H1 (cell line): ENCODE measurements at regions not wholly inside any gene's neighbourhood (a gene's known extent, or its start where the extent isn't known, plus 50 kb on each side); places are given as distances from the start of the nearest gene placed in this dataset.

ENCODE experiments used
- CTCF ChIA-PET: fragments of 300-600 bp; sonication (Branson Sonifier 250); formaldehyde crosslinking; loops from one replicate; lab custom pipeline; 2021; ENCODE audit not compliant: partially characterized antibody; lab: Charles Lee
- POLR2A ChIA-PET: fragments of 300-600 bp; sonication (Branson Sonifier 250); formaldehyde crosslinking; loops from one replicate; lab custom pipeline; 2021; ENCODE audit warnings: inconsistent platforms; ENCODE audit not compliant: partially characterized antibody; lab: Charles Lee
- DNase-seq, 2 experiments: peaks; one replicate each; pipeline versions ENCODE4 v3.0.0 to v3.0.0-alpha.2; 2010 to 2022; ENCODE audit warnings: low spot score in 2 of 2, low read depth in 1 of 2, mixed read lengths in 1 of 2
- FAIRE-seq: peaks from 2 replicates; lab custom pipeline; 2011; peaks lifted over from hg19 to GRCh38; lab: Jason Lieb, UNC
- H2AFZ ChIP-seq: 2 replicates; pipeline ENCODE4 v1.8.1; 2012; ENCODE audit warnings: low read length, inconsistent platforms
- H2AK5ac ChIP-seq: 2 replicates; pipeline ENCODE4 v1.6.1; 2013; ENCODE audit warnings: low read depth, low read length
- H2BK120ac ChIP-seq: replicated peaks from 2 replicates; pipeline ENCODE3; 2013; ENCODE audit warnings: low read depth, low read length, inconsistent platforms
- H2BK12ac ChIP-seq: 2 replicates; pipeline ENCODE4 v1.6.1; 2013; ENCODE audit warnings: low read depth, low read length
- H2BK15ac ChIP-seq: 2 replicates; pipeline ENCODE4 v1.6.1; 2013; ENCODE audit warnings: low read length
- H2BK20ac ChIP-seq: 2 replicates; pipeline ENCODE4 v1.6.1; 2013; ENCODE audit warnings: low read length
- H2BK5ac ChIP-seq: 2 replicates; pipeline ENCODE4 v1.6.1; 2013; ENCODE audit warnings: low read depth, low read length
- H3K14ac ChIP-seq: 2 replicates; pipeline ENCODE4 v1.6.1; 2013; ENCODE audit warnings: inconsistent platforms; ENCODE audit not compliant: insufficient read length
- H3K18ac ChIP-seq: 2 replicates; pipeline ENCODE4 v1.6.1; 2013; ENCODE audit warnings: low read length; ENCODE audit errors: extremely low read depth
- H3K23ac ChIP-seq: 2 replicates; pipeline ENCODE4 v1.6.1; 2013; ENCODE audit warnings: inconsistent platforms; ENCODE audit not compliant: insufficient read length
- H3K23me2 ChIP-seq: 2 replicates; pipeline ENCODE4 v1.6.1; 2013; ENCODE audit warnings: low read depth, low read length
- H3K27ac ChIP-seq: 2 replicates; pipeline ENCODE4 v1.6.1; 2011; ENCODE audit warnings: low read depth, low read length, inconsistent platforms
- H3K27me3 ChIP-seq, 4 experiments: replicated peaks in 1 of 4; 1 replicate in 1 of 4; 2 replicates in 3 of 4; pipeline versions ENCODE4 v1.6.1 to v1.8.1; 2011 to 2013; ENCODE audit warnings: low read length in 3 of 4, mild to moderate bottlenecking in 3 of 4, inconsistent platforms in 2 of 4, mixed read lengths in 2 of 4, moderate library complexity in 1 of 4; ENCODE audit not compliant: control insufficient read depth in 3 of 4, insufficient read depth in 3 of 4; ENCODE audit errors: extremely low read depth in 1 of 4
- H3K36me3 ChIP-seq, 4 experiments: 2 replicates each; pipeline versions ENCODE4 v1.6.1 to v1.8.1; 2011 to 2013; ENCODE audit warnings: mild to moderate bottlenecking in 4 of 4, low read length in 3 of 4, moderate library complexity in 2 of 4, control low read depth in 1 of 4, inconsistent platforms in 1 of 4; ENCODE audit not compliant: insufficient read depth in 4 of 4, control insufficient read depth in 2 of 4
- H3K4ac ChIP-seq: replicated peaks from 2 replicates; pipeline ENCODE3; 2013; ENCODE audit warnings: low read length, low read depth, mixed read lengths, inconsistent platforms; ENCODE audit not compliant: insufficient read length
- H3K4me1 ChIP-seq, 4 experiments: replicated peaks in 1 of 4; 1 replicate in 1 of 4; 2 replicates in 3 of 4; pipeline versions ENCODE4 v1.6.1 to v1.8.1; 2011 to 2013; ENCODE audit warnings: low read length in 3 of 4, inconsistent platforms in 2 of 4, mixed read lengths in 1 of 4; ENCODE audit not compliant: insufficient read depth in 4 of 4, control insufficient read depth in 3 of 4
- H3K4me2 ChIP-seq, 2 experiments: 2 replicates each; pipeline versions ENCODE4 v1.6.1 to v1.8.1; 2011 to 2013; ENCODE audit warnings: low read depth in 2 of 2, low read length in 2 of 2, control low read depth in 1 of 2, inconsistent platforms in 1 of 2, mild to moderate bottlenecking in 1 of 2; ENCODE audit not compliant: insufficient read depth in 1 of 2
- H3K4me3 ChIP-seq, 4 experiments: fragments of 200-600, 300-600 bp in 1 of 4; sonication (generic), shearing (Covaris generic), sonication (Bioruptor Twin) in 1 of 4; 2 replicates each; pipeline versions ENCODE4 v1.5.1 to v1.8.1; 2011 to 2016; ENCODE audit warnings: low read length in 4 of 4, low read depth in 3 of 4, control low read depth in 2 of 4, inconsistent platforms in 2 of 4, mild to moderate bottlenecking in 2 of 4, mixed read lengths in 1 of 4, moderate library complexity in 1 of 4; ENCODE audit not compliant: insufficient read depth in 2 of 4; ENCODE audit errors: extremely low read depth in 1 of 4
- H3K56ac ChIP-seq: replicated peaks from 2 replicates; pipeline ENCODE3; 2013; ENCODE audit warnings: low read depth, mild to moderate bottlenecking, mixed read lengths, low read length, inconsistent platforms; ENCODE audit not compliant: insufficient read length
- H3K79me1 ChIP-seq: 2 replicates; pipeline ENCODE4 v1.6.1; 2013; ENCODE audit warnings: low read depth, low read length, control low read depth
- H3K79me2 ChIP-seq, 2 experiments: 2 replicates each; pipeline versions ENCODE4 v1.6.1 to v1.8.1; 2012 to 2013; ENCODE audit warnings: low read length in 2 of 2, mild to moderate bottlenecking in 2 of 2, inconsistent platforms in 1 of 2; ENCODE audit not compliant: insufficient read depth in 2 of 2, control insufficient read depth in 1 of 2
- H3K9ac ChIP-seq, 4 experiments: replicated peaks in 1 of 4; 1 replicate in 1 of 4; 2 replicates in 3 of 4; pipeline versions ENCODE4 v1.6.1 to v1.8.1; 2011 to 2013; ENCODE audit warnings: low read depth in 3 of 4, low read length in 3 of 4, control low read depth in 2 of 4, mild to moderate bottlenecking in 2 of 4, moderate library complexity in 2 of 4, inconsistent platforms in 1 of 4; ENCODE audit errors: extremely low read depth in 1 of 4
- H3K9me3 ChIP-seq, 2 experiments: 2 replicates each; pipeline versions ENCODE4 v1.6.1 to v1.8.1; 2012 to 2013; ENCODE audit warnings: mild to moderate bottlenecking in 2 of 2, moderate library complexity in 2 of 2, control low read depth in 1 of 2, inconsistent platforms in 1 of 2, low read depth in 1 of 2, low read length in 1 of 2, mixed read lengths in 1 of 2; ENCODE audit not compliant: insufficient read depth in 2 of 2
- H4K20me1 ChIP-seq, 2 experiments: replicated peaks in 1 of 2; 2 replicates each; pipeline versions ENCODE3 to v1.8.1; 2011 to 2013; ENCODE audit warnings: inconsistent platforms in 2 of 2, low read length in 2 of 2, mild to moderate bottlenecking in 1 of 2; ENCODE audit not compliant: insufficient read depth in 2 of 2, control insufficient read depth in 1 of 2
- H4K5ac ChIP-seq: 2 replicates; pipeline ENCODE4 v1.6.1; 2013; ENCODE audit warnings: low read length, low read depth, mixed read lengths, inconsistent platforms; ENCODE audit not compliant: insufficient read length
- H4K8ac ChIP-seq: 2 replicates; pipeline ENCODE4 v1.8.0; 2013; ENCODE audit warnings: mild to moderate bottlenecking, moderate library complexity, low read length, inconsistent platforms; ENCODE audit not compliant: insufficient read depth; ENCODE audit errors: extremely low read depth
- H4K91ac ChIP-seq: replicated peaks from 2 replicates; pipeline ENCODE3; 2013; ENCODE audit warnings: low read length, mixed read lengths, inconsistent platforms; ENCODE audit not compliant: insufficient read length
- BACH1 ChIP-seq: IDR thresholded peaks from 2 replicates; pipeline ENCODE4 v1.6.1; 2012; ENCODE audit warnings: low read length, improper control_type of control experiment
- CREB1 ChIP-seq: IDR thresholded peaks from 2 replicates; pipeline ENCODE4 v1.6.1; 2012; ENCODE audit warnings: inconsistent platforms
- EP300 ChIP-seq, 2 experiments: IDR thresholded peaks; 1 replicate in 1 of 2; 2 replicates in 1 of 2; pipeline ENCODE4 v1.6.1; 2011 to 2012; ENCODE audit warnings: low read depth in 2 of 2, low read length in 2 of 2, mild to moderate bottlenecking in 2 of 2, borderline replicate concordance in 1 of 2, inconsistent platforms in 1 of 2, moderate library complexity in 1 of 2
- KDM4A ChIP-seq: IDR thresholded peaks from one replicate; pipeline ENCODE4 v1.7.1; 2012; ENCODE audit warnings: low read depth, mild to moderate bottlenecking, moderate library complexity, low read length, inconsistent platforms; ENCODE audit not compliant: severe bottlenecking
- RAD21 ChIP-seq, 2 experiments: IDR thresholded peaks in 1 of 2; conservative IDR thresholded peaks in 1 of 2; 2 replicates each; pipeline ENCODE4 v1.6.1; 2011; ENCODE audit warnings: low read depth in 2 of 2, low read length in 2 of 2, improper control_type of control experiment in 1 of 2, inconsistent platforms in 1 of 2, mild to moderate bottlenecking in 1 of 2, moderate library complexity in 1 of 2
- RXRA ChIP-seq: IDR thresholded peaks from 2 replicates; pipeline ENCODE4 v1.6.1; 2011; ENCODE audit warnings: low read depth, mild to moderate bottlenecking, low read length, moderate library complexity; ENCODE audit not compliant: insufficient read depth
- SIRT6 ChIP-seq: IDR thresholded peaks from one replicate; pipeline ENCODE4 v1.7.1; 2012; ENCODE audit warnings: low read length, inconsistent platforms
- WGBS, 2 experiments: shearing (Covaris generic) in 1 of 2; methylation state at CpG; one replicate each; pipeline versions ENCODE4 v1.1.6 to v1.1.7; 2013 to 2015; ENCODE audit warnings: low lambda C conversion rate in 2 of 2, mixed read lengths in 2 of 2, inconsistent platforms in 1 of 2, low coverage in 1 of 2, missing lambda C conversion rate in 1 of 2; ENCODE audit not compliant: insufficient replicate concordance in 2 of 2, insufficient coverage in 1 of 2, insufficient read length in 1 of 2; ENCODE audit errors: extremely low coverage in 1 of 2, missing lambda C conversion rate in 1 of 2; 5-methylcytosine and 5-hydroxymethylcytosine counted together
- TF ChIP-seq, protein P1 (sequence below): IDR thresholded peaks from 2 replicates; pipeline ENCODE4 v1.6.1; 2011; ENCODE audit warnings: low read length, improper control_type of control experiment

DNA sequence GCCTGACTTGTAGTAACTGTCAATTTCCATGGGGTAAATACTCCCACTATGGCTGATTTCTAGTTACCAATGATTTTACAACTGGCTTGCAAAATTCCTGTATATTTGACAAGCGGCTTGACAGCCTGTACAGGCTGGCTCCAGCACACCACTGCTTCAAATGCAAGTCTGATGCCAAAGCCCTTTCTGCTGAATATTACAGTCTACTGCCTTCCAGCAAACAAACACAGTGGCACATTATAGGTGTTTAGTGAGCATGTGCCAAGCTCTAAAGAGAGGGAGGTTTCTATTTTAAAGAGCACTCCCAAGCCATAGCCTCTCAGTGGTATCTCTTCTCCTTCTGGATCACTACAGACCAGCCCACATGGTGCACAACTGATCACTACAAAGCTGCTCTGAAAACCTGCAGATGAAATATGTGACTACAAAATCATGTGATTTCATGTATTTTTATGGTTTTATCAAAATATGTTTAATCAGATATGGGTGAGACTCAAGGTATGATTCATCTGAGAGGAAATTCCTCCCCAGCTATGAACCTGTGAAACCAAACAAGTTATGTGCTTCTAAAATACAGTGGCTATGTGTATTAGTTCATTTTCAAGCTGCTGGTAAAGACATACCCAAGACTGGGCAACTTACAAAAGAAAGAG is 101.5 kb downstream of the RPAP3 start:
- no peak overlapping the region for H2BK20ac ChIP-seq
- H3K4ac ChIP-seq, result no peak overlapping the region
- H3K56ac ChIP-seq, result no peak overlapping the region
- no peaks in the 10 kb centered on the region for H3K4me1 ChIP-seq
- no peak overlapping the region for H2BK12ac ChIP-seq
- no peak for FAIRE-seq
- WGBS, 2 experiments, result 92% methylated on average over 1 of the region's 1 CpG; no CpG with 5 or more reads in 1 of the 2 experiments
- no peak overlapping the region for H2AFZ ChIP-seq
- peaks cover 21 to 25% of the 10 kb centered on the region in 2 experiments for H3K9me3 ChIP-seq
- POLR2A ChIA-PET, result no interaction called here
- no peak overlapping the region for H3K18ac ChIP-seq
- H3K4me2 ChIP-seq, result no peak overlapping the region
- no peak overlapping the region for H2BK120ac ChIP-seq
- H4K8ac ChIP-seq, result no peak overlapping the region
- CTCF ChIA-PET, result interaction anchor here (0.5 to 1.9 kb wide), 7 partner anchors 11 to 286 kb away, joined by 3 to 9 read pairs (median 4); no protein-coding TSS in a partner anchor
- H3K36me3 ChIP-seq, result no peaks in the 10 kb centered on the region; a peak in 1 of 8 replicates
- no peaks in the 10 kb centered on the region for H4K20me1 ChIP-seq
- no peaks in the 10 kb centered on the region for H3K79me1 ChIP-seq
- DNase-seq, result no peak
- H4K5ac ChIP-seq, result no peak overlapping the region
- TF ChIP-seq CREB1, result no peak
- no peak for TF ChIP-seq BACH1
- no peak for TF ChIP-seq SIRT6
- TF ChIP-seq, protein P1, sequence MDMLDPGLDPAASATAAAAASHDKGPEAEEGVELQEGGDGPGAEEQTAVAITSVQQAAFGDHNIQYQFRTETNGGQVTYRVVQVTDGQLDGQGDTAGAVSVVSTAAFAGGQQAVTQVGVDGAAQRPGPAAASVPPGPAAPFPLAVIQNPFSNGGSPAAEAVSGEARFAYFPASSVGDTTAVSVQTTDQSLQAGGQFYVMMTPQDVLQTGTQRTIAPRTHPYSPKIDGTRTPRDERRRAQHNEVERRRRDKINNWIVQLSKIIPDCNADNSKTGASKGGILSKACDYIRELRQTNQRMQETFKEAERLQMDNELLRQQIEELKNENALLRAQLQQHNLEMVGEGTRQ, result no peak
- TF ChIP-seq RAD21 (IDR thresholded peaks at IDR 0.05 in 1 of 2, conservative IDR thresholded peaks at IDR 0.05 in 1 of 2; ENCODE audit: low read depth in 2 of 2, low read length in 2 of 2), result no peak
- no peak for TF ChIP-seq RXRA
- TF ChIP-seq EP300 (IDR thresholded peaks at IDR 0.05; ENCODE audit: borderline replicate concordance in 1 of 2, low read depth in 2 of 2, low read length in 2 of 2), result no peak
- TF ChIP-seq KDM4A, result no peak
- no peak overlapping the region for H2BK5ac ChIP-seq
- no peaks in the 10 kb centered on the region for H3K79me2 ChIP-seq
- H3K23me2 ChIP-seq, result no peaks in the 10 kb centered on the region
- no peak overlapping the region for H3K14ac ChIP-seq
- no peaks in the 10 kb centered on the region for H3K27me3 ChIP-seq
- no peak overlapping the region for H2BK15ac ChIP-seq
- H4K91ac ChIP-seq, result no peak overlapping the region
- H3K4me3 ChIP-seq, result no peak overlapping the region
- no peak overlapping the region for H3K23ac ChIP-seq
- no peak overlapping the region for H2AK5ac ChIP-seq
- H3K27ac ChIP-seq, result no peak overlapping the region
- no peak overlapping the region for H3K9ac ChIP-seq
